ENCODE measurements at regions not wholly inside any gene's neighbourhood (a gene's known extent, or its start where the extent isn't known, plus 50 kb on each side); places are given as distances from the start of the nearest gene placed in this dataset.

- TF ChIP-seq CTCF (IDR thresholded peaks at IDR 0.05) (no peak), EZH2 (IDR thresholded peaks at IDR 0.05; ENCODE audit: borderline replicate concordance, insufficient read depth, low read depth, low read length, poor library complexity, severe bottlenecking) (no peak)
Measured at GRCh38 chr2:120470041-120470965, 124.4 kb downstream of the INHBB start.

All from B cell (primary cell).